Tibial nerve (tissue), 4 donors: ENCODE measurements at regions not wholly inside any gene's neighbourhood (a gene's known extent, or its start where the extent isn't known, plus 50 kb on each side); places are given as distances from the start of the nearest gene placed in this dataset.

ENCODE experiments used
- DNase-seq, 2 donors: peaks; one replicate each; pipeline ENCODE4 v3.0.0-alpha.2; 2019; ENCODE audit warnings: low spot score in 2 of 2
- H3K27ac ChIP-seq, 4 donors: fragments of 200-600 bp; sonication (generic) in 3 of 4; one replicate each; pipeline ENCODE4 v1.5.1; 2017 to 2019; ENCODE audit warnings: mild to moderate bottlenecking in 1 of 4
- H3K27me3 ChIP-seq, 2 donors: fragments of 200-600 bp; sonication (generic) in 1 of 2; one replicate each; pipeline versions ENCODE4 v1.5.1 to v1.6.0; 2017 to 2019
- H3K36me3 ChIP-seq, 3 donors: fragments of 200-600 bp; sonication (generic); one replicate each; pipeline ENCODE4 v1.5.1; 2018 to 2019
- H3K4me1 ChIP-seq, 4 donors: fragments of 200-600 bp; sonication (generic) in 3 of 4; one replicate each; pipeline ENCODE4 v1.5.1; 2017 to 2019
- H3K4me3 ChIP-seq, 4 donors: fragments of 200-600 bp; sonication (generic) in 3 of 4; one replicate each; pipeline ENCODE4 v1.5.1; 2017 to 2019; ENCODE audit warnings: mild to moderate bottlenecking in 1 of 4, moderate library complexity in 1 of 4
- H3K9me3 ChIP-seq, 4 donors: fragments of 200-600 bp; sonication (generic) in 3 of 4; one replicate each; pipeline ENCODE4 v1.5.1; 2017 to 2019
- CTCF ChIP-seq, 5 experiments: fragments of 200-600 bp in 3 of 5; fragments of 450-650 bp in 2 of 5; sonication (generic) in 3 of 5; IDR thresholded peaks; one replicate each; pipeline ENCODE4 v1.5.1; 2016 to 2019; ENCODE audit warnings: antibody characterized with exemption in 5 of 5, mild to moderate bottlenecking in 3 of 5, moderate library complexity in 2 of 5
- EP300 ChIP-seq, 2 donors: sonication (generic); formaldehyde crosslinking; IDR thresholded peaks; one replicate each; pipeline ENCODE4 v1.6.1; 2017; ENCODE audit warnings: antibody characterized with exemption in 2 of 2, mild to moderate bottlenecking in 1 of 2
- POLR2A ChIP-seq, 2 donors: fragments of 450-650 bp; IDR thresholded peaks; one replicate each; pipeline ENCODE4 v1.6.1; 2017; ENCODE audit warnings: antibody characterized with exemption in 2 of 2, mild to moderate bottlenecking in 2 of 2, moderate library complexity in 2 of 2
- WGBS, 2 donors: methylation state at CpG; one replicate each; pipeline ENCODE4 v1.1.5; 2018; 5-methylcytosine and 5-hydroxymethylcytosine counted together

GRCh38 chr7:20562461-20562860 is 53.0 kb upstream of the ABCB5 start:
- no peak overlapping the region for H3K4me3 ChIP-seq
- WGBS, 2 donors = 36 to 48% methylated on average over 4 of the region's 4 CpGs
- H3K9me3 ChIP-seq = no peaks in the 10 kb centered on the region
- no peak for DNase-seq
- H3K4me1 ChIP-seq = peaks cover 0 to 11% (median 3%) of the 10 kb centered on the region in 4 donors
- H3K36me3 ChIP-seq = no peaks in the 10 kb centered on the region
- peak overlapping the region; percentile 45 to 92 (median 65) for H3K27ac ChIP-seq
- no peaks in the 10 kb centered on the region for H3K27me3 ChIP-seq
- TF ChIP-seq EP300 (IDR thresholded peaks at IDR 0.05) (no peak), CTCF (IDR thresholded peaks at IDR 0.05) (no peak), POLR2A (IDR thresholded peaks at IDR 0.05) (no peak)
